ENCODE measurements at regions not wholly inside any gene's neighbourhood (a gene's known extent, or its start where the extent isn't known, plus 50 kb on each side); places are given as distances from the start of the nearest gene placed in this dataset.

- no peaks in the 10 kb centered on the region for H3K36me3 ChIP-seq (ENCODE audit: insufficient read depth)
- no peak overlapping the region for H3K4me3 ChIP-seq (ENCODE audit: low read depth, low read length)
- 82% methylated on average over 8 of the region's 8 CpGs for WGBS
- no peaks in the 10 kb centered on the region for H3K4me1 ChIP-seq (ENCODE audit: insufficient read depth)
- DNase-seq (ENCODE audit: extremely low spot score): no peak
- no peak overlapping the region for H3K27ac ChIP-seq (ENCODE audit: low read depth)
Measured at GRCh38 chr18:41681138-41681880, 273.7 kb upstream of the PIK3C3 start.

- peak; percentile 4 for DNase-seq (ENCODE audit: extremely low spot score)
- WGBS: 41% methylated on average over 7 of the region's 7 CpGs
- Histone ChIP-seq H3K36me3 (ENCODE audit: insufficient read depth) (no peaks in the 10 kb centered on the region), H3K4me3 (ENCODE audit: low read depth, low read length) (no peak overlapping the region), H3K4me1 (ENCODE audit: insufficient read depth) (no peaks in the 10 kb centered on the region), H3K27ac (ENCODE audit: low read depth) (no peak overlapping the region)
Measured at GRCh38 chr18:41674506-41674905, 280.5 kb upstream of the PIK3C3 start.

GRCh38 chr18:41666231-41666630 lies 288.8 kb upstream of the PIK3C3 start:
- H3K4me1 ChIP-seq (ENCODE audit: insufficient read depth): no peaks in the 10 kb centered on the region

GRCh38 chr18:41665210-41665609 lies 289.8 kb upstream of the PIK3C3 start:
- WGBS: 78% methylated on average over 5 of the region's 5 CpGs
- no peaks in the 10 kb centered on the region for H3K4me1 ChIP-seq (ENCODE audit: insufficient read depth)
- H3K36me3 ChIP-seq (ENCODE audit: insufficient read depth): no peaks in the 10 kb centered on the region
- H3K27ac ChIP-seq (ENCODE audit: low read depth): no peak overlapping the region
- H3K4me3 ChIP-seq (ENCODE audit: low read depth, low read length): no peak overlapping the region
- DNase-seq (ENCODE audit: extremely low spot score): no peak

More at GRCh38 chr18:41666231-41666630, 288.8 kb upstream of the PIK3C3 start:
- DNase-seq (ENCODE audit: extremely low spot score): no peak
- H3K4me3 ChIP-seq (ENCODE audit: low read depth, low read length): no peak overlapping the region
- no peaks in the 10 kb centered on the region for H3K36me3 ChIP-seq (ENCODE audit: insufficient read depth)
- H3K27ac ChIP-seq (ENCODE audit: low read depth): no peak overlapping the region

- H3K4me3 ChIP-seq (ENCODE audit: low read depth, low read length): no peak overlapping the region
- H3K27ac ChIP-seq (ENCODE audit: low read depth): no peak overlapping the region
- no peak for DNase-seq (ENCODE audit: extremely low spot score)
- no peaks in the 10 kb centered on the region for H3K4me1 ChIP-seq (ENCODE audit: insufficient read depth)
- H3K36me3 ChIP-seq (ENCODE audit: insufficient read depth): no peaks in the 10 kb centered on the region
Measured at GRCh38 chr18:41660654-41661053, 294.4 kb upstream of the PIK3C3 start.

GRCh38 chr18:41659438-41660130 lies 295.4 kb upstream of the PIK3C3 start:
- Histone ChIP-seq H3K4me1 (ENCODE audit: insufficient read depth) (no peaks in the 10 kb centered on the region), H3K27ac (ENCODE audit: low read depth) (no peak overlapping the region)
- 78% methylated on average over 3 of the region's 3 CpGs for WGBS

GRCh38 chr18:41657189-41657588 lies 297.8 kb upstream of the PIK3C3 start:
- DNase-seq (ENCODE audit: extremely low spot score): no peak
- Histone ChIP-seq H3K27ac (ENCODE audit: low read depth) (no peak overlapping the region), H3K4me1 (ENCODE audit: insufficient read depth) (no peaks in the 10 kb centered on the region), H3K36me3 (ENCODE audit: insufficient read depth) (no peaks in the 10 kb centered on the region), H3K4me3 (ENCODE audit: low read depth, low read length) (no peak overlapping the region)
- WGBS: 74% methylated on average over 4 of the region's 4 CpGs

More at GRCh38 chr18:41659438-41660130, 295.4 kb upstream of the PIK3C3 start:
- Histone ChIP-seq H3K36me3 (ENCODE audit: insufficient read depth) (no peaks in the 10 kb centered on the region), H3K4me3 (ENCODE audit: low read depth, low read length) (no peak overlapping the region)
- no peak for DNase-seq (ENCODE audit: extremely low spot score)

- Histone ChIP-seq H3K4me3 (ENCODE audit: low read depth, low read length) (no peak overlapping the region), H3K4me1 (ENCODE audit: insufficient read depth) (no peaks in the 10 kb centered on the region), H3K36me3 (ENCODE audit: insufficient read depth) (no peaks in the 10 kb centered on the region), H3K27ac (ENCODE audit: low read depth) (no peak overlapping the region)
- no peak for DNase-seq (ENCODE audit: extremely low spot score)
- WGBS: 94% methylated on average over 1 of the region's 1 CpG
Measured at GRCh38 chr18:41655074-41655473, 300.0 kb upstream of the PIK3C3 start.

- DNase-seq (ENCODE audit: extremely low spot score): no peak
- Histone ChIP-seq H3K4me1 (ENCODE audit: insufficient read depth) (no peaks in the 10 kb centered on the region), H3K27ac (ENCODE audit: low read depth) (no peak overlapping the region), H3K36me3 (ENCODE audit: insufficient read depth) (no peaks in the 10 kb centered on the region), H3K4me3 (ENCODE audit: low read depth, low read length) (no peak overlapping the region)
- 65% methylated on average over 2 of the region's 2 CpGs for WGBS
Measured at GRCh38 chr18:41647914-41648313, 307.1 kb upstream of the PIK3C3 start.

GRCh38 chr18:41646915-41647620 lies 308.0 kb upstream of the PIK3C3 start:
- 39% methylated on average over 11 of the region's 11 CpGs for WGBS
- H3K4me1 ChIP-seq (ENCODE audit: insufficient read depth): no peaks in the 10 kb centered on the region
- no peak overlapping the region for H3K27ac ChIP-seq (ENCODE audit: low read depth)
- H3K36me3 ChIP-seq (ENCODE audit: insufficient read depth): no peaks in the 10 kb centered on the region
- no peak for DNase-seq (ENCODE audit: extremely low spot score)
- H3K4me3 ChIP-seq (ENCODE audit: low read depth, low read length): no peak overlapping the region

GRCh38 chr18:41645589-41646360 lies 309.3 kb upstream of the PIK3C3 start:
- Histone ChIP-seq H3K27ac (ENCODE audit: low read depth) (no peak overlapping the region), H3K4me1 (ENCODE audit: insufficient read depth) (no peaks in the 10 kb centered on the region), H3K36me3 (ENCODE audit: insufficient read depth) (no peaks in the 10 kb centered on the region), H3K4me3 (ENCODE audit: low read depth, low read length) (no peak overlapping the region)
- 40% methylated on average over 1 of the region's 1 CpG for WGBS
- no peak for DNase-seq (ENCODE audit: extremely low spot score)

GRCh38 chr18:41644466-41644865 lies 310.6 kb upstream of the PIK3C3 start:
- no peaks in the 10 kb centered on the region for H3K36me3 ChIP-seq (ENCODE audit: insufficient read depth)
- H3K4me1 ChIP-seq (ENCODE audit: insufficient read depth): no peaks in the 10 kb centered on the region
- no peak overlapping the region for H3K4me3 ChIP-seq (ENCODE audit: low read depth, low read length)
- 49% methylated on average over 1 of the region's 1 CpG for WGBS
- DNase-seq (ENCODE audit: extremely low spot score): no peak
- H3K27ac ChIP-seq (ENCODE audit: low read depth): no peak overlapping the region

- no peaks in the 10 kb centered on the region for H3K4me1 ChIP-seq (ENCODE audit: insufficient read depth)
- H3K27ac ChIP-seq (ENCODE audit: low read depth): no peak overlapping the region
- DNase-seq (ENCODE audit: extremely low spot score): no peak
- H3K4me3 ChIP-seq (ENCODE audit: low read depth, low read length): no peak overlapping the region
- WGBS: 75% methylated on average over 3 of the region's 3 CpGs
- no peaks in the 10 kb centered on the region for H3K36me3 ChIP-seq (ENCODE audit: insufficient read depth)
Measured at GRCh38 chr18:41643427-41643826, 311.6 kb upstream of the PIK3C3 start.
